Ovary (tissue), 7 donors: ENCODE measurements at regions not wholly inside any gene's neighbourhood (a gene's known extent, or its start where the extent isn't known, plus 50 kb on each side); places are given as distances from the start of the nearest gene placed in this dataset.

ENCODE experiments used
- DNase-seq, 5 donors: peaks; one replicate each; pipeline ENCODE4 v3.0.0-alpha.2; 2019 to 2020
- H3K27ac ChIP-seq, 2 donors: fragments of 200-600 bp; one replicate each; pipeline versions ENCODE4 v1.5.1 to v1.8.0; 2019 to 2022
- H3K27me3 ChIP-seq: fragments of 200-600 bp; one replicate; pipeline ENCODE4 v1.8.0; 2022
- H3K36me3 ChIP-seq: fragments of 200-600 bp; sonication (generic); one replicate; pipeline ENCODE4 v1.5.1; 2019
- H3K4me1 ChIP-seq: one replicate; pipeline ENCODE4 v1.8.1; 2013; ENCODE audit warnings: mild to moderate bottlenecking, moderate library complexity; ENCODE audit not compliant: insufficient read depth
- H3K4me3 ChIP-seq: fragments of 200-600 bp; sonication (generic); one replicate; pipeline ENCODE4 v1.5.1; 2017
- H3K9me3 ChIP-seq, 2 donors: fragments of 200-600 bp in 1 of 2; sonication (generic) in 1 of 2; one replicate each; pipeline versions ENCODE4 v1.5.1 to v1.8.1; 2013 to 2019; ENCODE audit warnings: mild to moderate bottlenecking in 1 of 2, moderate library complexity in 1 of 2
- CTCF ChIP-seq, 3 donors: fragments of 450-650 bp in 2 of 3; fragments of 200-600 bp in 1 of 3; IDR thresholded peaks; one replicate each; pipeline versions ENCODE4 v1.5.1 to v1.8.0; 2016 to 2022; ENCODE audit warnings: antibody characterized with exemption in 3 of 3, mild to moderate bottlenecking in 1 of 3
- EP300 ChIP-seq: sonication (generic); formaldehyde crosslinking; IDR thresholded peaks from one replicate; pipeline ENCODE4 v1.6.1; 2017; ENCODE audit warnings: antibody characterized with exemption
- POLR2A ChIP-seq: fragments of 450-650 bp; IDR thresholded peaks from one replicate; pipeline ENCODE4 v1.6.1; 2017; ENCODE audit warnings: antibody characterized with exemption, mild to moderate bottlenecking, moderate library complexity
- WGBS, 3 donors: extraction: QIAGEN DNeasy Blood & Tissue Kit in 1 of 3; methylation state at CpG; one replicate each; pipeline versions ENCODE4 v1.1.5 to v1.1.7; 2013 to 2017; 5-methylcytosine and 5-hydroxymethylcytosine counted together
- intact Hi-C, 4 donors: fragments of 100-400 bp; cut with DNase I; formaldehyde crosslinking; loops; one replicate each; pipeline versions ENCODE4 v1.11.0 to v1.15.1; 2022 to 2023
- donor health status: DM: no; HTN: no; CAD: no; lungs with moderate emphysema.
- donor health status: DM: no; HTN: no; CAD: no.
- donor health status: Bipolar disorder and iron deficiency.
- donor health status: DM: no; HTN: no; CAD: no.
- donor health status: DM: yes; HTN: yes; CAD: no.

- intact Hi-C loops, result no loop called here
- Histone ChIP-seq H3K4me1 (no peaks in the 10 kb centered on the region), H3K27ac (no peak overlapping the region), H3K4me3 (no peak overlapping the region), H3K36me3 (no peaks in the 10 kb centered on the region), H3K27me3 (no peaks in the 10 kb centered on the region), H3K9me3 (no peaks in the 10 kb centered on the region)
- WGBS, 3 donors, result 64 to 74% (median 68%) methylated on average over 8 of the region's 8 CpGs
- TF ChIP-seq EP300 (no peak), CTCF (IDR thresholded peaks at IDR 0.05) (no peak), POLR2A (no peak)
- DNase-seq, result no peak
These were observed 63.0 kb downstream of the C5orf15 start for GRCh38 chr5:133905424-133905823.

DNA sequence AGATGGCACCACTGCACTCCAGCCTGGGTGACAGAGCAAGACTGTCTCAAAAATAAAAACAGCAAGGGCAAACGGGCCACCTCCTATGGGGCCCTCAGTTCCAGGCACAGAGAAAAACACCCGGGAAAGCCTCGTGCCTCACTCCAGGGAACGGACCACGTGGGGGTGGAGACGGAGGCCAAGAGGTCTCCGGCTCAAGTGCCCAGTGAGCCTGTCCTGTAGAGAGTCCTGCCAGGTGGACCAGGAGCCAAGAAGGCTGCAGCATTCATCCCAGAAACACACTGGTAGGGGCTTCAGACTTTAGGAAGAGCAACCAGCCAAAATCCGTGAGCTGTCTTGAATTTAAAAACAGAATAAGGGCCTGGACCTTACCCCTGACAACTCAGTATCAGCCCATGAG, 63.8 kb downstream of the C5orf15 start:
- no peaks in the 10 kb centered on the region for H3K9me3 ChIP-seq
- no peak overlapping the region for H3K4me3 ChIP-seq
- no peak overlapping the region for H3K27ac ChIP-seq
- no peaks in the 10 kb centered on the region for H3K4me1 ChIP-seq
- intact Hi-C loops, result no loop called here
- TF ChIP-seq EP300, result no peak
- no peak for TF ChIP-seq POLR2A
- no peak for TF ChIP-seq CTCF (IDR thresholded peaks at IDR 0.05)
- no peak for DNase-seq
- H3K27me3 ChIP-seq, result no peaks in the 10 kb centered on the region
- WGBS, 3 donors, result 69 to 79% (median 78%) methylated on average over 8 of the region's 8 CpGs
- no peaks in the 10 kb centered on the region for H3K36me3 ChIP-seq

DNA sequence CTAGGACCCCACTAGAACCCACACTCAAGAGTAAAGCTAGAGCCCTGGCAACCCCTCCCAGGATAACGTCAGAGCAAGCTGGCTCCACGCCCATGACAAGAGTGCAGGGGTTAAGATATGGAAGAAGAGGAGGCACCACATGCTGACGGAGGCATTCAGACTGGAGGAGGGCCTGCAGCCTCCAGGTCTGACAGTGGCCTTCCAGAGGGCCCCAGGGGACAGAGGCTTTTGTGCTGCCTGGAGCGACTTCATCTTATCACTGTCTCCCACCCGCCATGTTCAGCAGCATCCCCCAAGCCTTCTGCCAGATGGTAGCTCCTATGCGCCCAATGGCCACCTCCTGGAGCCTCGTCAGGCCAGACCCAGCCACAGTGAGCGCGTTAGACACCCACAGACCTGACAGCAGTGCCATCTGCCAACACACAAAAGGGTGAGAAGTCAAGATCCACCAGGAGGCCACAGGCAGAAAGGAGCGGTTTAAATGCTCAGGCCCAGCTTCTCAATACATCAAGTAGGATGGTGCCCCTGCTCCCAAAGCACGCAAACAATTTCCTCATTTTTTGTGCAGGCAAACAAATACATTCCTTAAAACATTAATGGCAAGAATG, 65.8 kb downstream of the C5orf15 start:
- Histone ChIP-seq H3K4me1 (no peaks in the 10 kb centered on the region), H3K27me3 (no peaks in the 10 kb centered on the region), H3K36me3 (no peaks in the 10 kb centered on the region), H3K9me3 (no peaks in the 10 kb centered on the region), H3K4me3 (no peak overlapping the region), H3K27ac (no peak overlapping the region)
- intact Hi-C loops, result no loop called here
- no peak for DNase-seq
- WGBS, 3 donors, result 66 to 76% (median 69%) methylated on average over 11 of the region's 11 CpGs
- TF ChIP-seq EP300 (no peak), POLR2A (no peak), CTCF (IDR thresholded peaks at IDR 0.05) (no peak)

DNA sequence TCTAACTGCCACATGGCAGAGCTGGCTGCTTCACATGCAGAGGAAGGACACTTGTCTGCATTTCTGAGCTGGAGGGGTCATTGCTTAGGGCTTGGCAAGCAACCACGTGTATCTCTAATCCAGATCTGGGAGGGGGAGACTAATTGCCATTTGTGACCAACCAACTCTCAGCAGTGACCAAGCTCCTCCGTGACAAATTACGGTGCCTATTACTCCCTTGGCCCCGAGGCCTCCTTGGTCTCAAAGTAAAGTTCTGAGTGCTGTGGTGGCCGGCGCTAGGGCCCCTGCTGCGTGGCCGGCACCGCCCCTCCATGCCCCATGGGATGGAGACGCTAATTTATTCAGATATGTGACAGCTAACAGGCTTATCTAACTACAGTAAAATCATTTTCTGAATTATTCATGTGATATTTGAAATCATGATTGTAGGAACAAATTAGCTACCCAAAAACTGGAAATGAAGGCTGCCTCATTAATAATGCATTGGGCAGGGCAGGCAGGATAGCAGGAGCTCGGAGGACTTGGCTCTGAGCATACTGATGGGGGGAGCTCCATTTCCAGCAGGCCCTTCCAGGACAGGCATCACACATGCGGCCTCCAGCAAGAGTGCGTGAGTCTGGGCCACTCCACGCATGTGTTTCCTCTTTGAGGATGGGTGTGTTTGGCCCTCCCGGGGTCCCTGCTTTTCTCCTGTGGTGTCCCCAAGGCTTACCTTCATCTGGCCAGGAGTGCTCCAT, 67.7 kb downstream of the C5orf15 start:
- no peak for TF ChIP-seq CTCF (IDR thresholded peaks at IDR 0.05)
- no peak for TF ChIP-seq POLR2A
- no peak for TF ChIP-seq EP300
- no peaks in the 10 kb centered on the region for H3K9me3 ChIP-seq
- DNase-seq, result no peak
- no peak overlapping the region for H3K4me3 ChIP-seq
- no peaks in the 10 kb centered on the region for H3K27me3 ChIP-seq
- 78 to 88% (median 81%) methylated on average over 15 of the region's 15 CpGs for WGBS, 3 donors
- no peaks in the 10 kb centered on the region for H3K4me1 ChIP-seq
- no peak overlapping the region for H3K27ac ChIP-seq
- H3K36me3 ChIP-seq, result no peaks in the 10 kb centered on the region
- intact Hi-C loops, result no loop called here
